ENCODE measurements at regions not wholly inside any gene's neighbourhood (a gene's known extent, or its start where the extent isn't known, plus 50 kb on each side); places are given as distances from the start of the nearest gene placed in this dataset.
"Not testable (repeated sequence)": the region's sequence is repeated elsewhere in the genome, so short reads cannot be mapped to it uniquely, and the experiment has no call there.

GRCh38 chr15:34523849-34524248 lies 59.6 kb downstream of the GOLGA8B start:
- not testable (repeated sequence) for TF ChIP-seq CTCF (IDR thresholded peaks at IDR 0.05); MLX (CRISPR knock-in tag; IDR thresholded peaks at IDR 0.05)

All from WTC11 (cell line).